ENCODE measurements at regions not wholly inside any gene's neighbourhood (a gene's known extent, or its start where the extent isn't known, plus 50 kb on each side); places are given as distances from the start of the nearest gene placed in this dataset.

DNA sequence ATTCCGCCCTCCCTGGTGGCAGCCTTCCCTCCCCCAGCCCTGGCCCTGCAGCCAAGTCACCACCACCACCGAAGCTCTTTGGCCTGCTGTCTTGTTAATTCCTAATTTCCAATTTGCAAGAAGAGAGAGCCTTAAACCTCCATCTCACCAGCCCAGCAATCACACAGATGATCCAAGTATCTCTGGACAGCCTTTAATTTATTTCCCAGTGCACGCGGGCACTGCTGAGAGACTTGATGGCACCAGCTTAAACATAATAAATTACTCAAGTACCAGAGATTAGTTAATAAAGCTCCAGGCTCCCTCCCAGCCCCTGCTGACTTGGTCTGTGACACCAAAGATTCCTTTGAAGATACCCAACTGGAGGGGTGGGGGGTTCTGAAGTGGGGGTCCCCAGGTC lies 494.7 kb downstream of the BUD13 start:
- TF ChIP-seq, protein P1, sequence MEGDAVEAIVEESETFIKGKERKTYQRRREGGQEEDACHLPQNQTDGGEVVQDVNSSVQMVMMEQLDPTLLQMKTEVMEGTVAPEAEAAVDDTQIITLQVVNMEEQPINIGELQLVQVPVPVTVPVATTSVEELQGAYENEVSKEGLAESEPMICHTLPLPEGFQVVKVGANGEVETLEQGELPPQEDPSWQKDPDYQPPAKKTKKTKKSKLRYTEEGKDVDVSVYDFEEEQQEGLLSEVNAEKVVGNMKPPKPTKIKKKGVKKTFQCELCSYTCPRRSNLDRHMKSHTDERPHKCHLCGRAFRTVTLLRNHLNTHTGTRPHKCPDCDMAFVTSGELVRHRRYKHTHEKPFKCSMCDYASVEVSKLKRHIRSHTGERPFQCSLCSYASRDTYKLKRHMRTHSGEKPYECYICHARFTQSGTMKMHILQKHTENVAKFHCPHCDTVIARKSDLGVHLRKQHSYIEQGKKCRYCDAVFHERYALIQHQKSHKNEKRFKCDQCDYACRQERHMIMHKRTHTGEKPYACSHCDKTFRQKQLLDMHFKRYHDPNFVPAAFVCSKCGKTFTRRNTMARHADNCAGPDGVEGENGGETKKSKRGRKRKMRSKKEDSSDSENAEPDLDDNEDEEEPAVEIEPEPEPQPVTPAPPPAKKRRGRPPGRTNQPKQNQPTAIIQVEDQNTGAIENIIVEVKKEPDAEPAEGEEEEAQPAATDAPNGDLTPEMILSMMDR (IDR thresholded peaks at IDR 0.05): no peak
- no peak for TF ChIP-seq ZFX (IDR thresholded peaks at IDR 0.05; ENCODE audit: borderline replicate concordance)

Measured in 22Rv1 (cell line).